K562 (cell line): ENCODE measurements at regions not wholly inside any gene's neighbourhood (a gene's known extent, or its start where the extent isn't known, plus 50 kb on each side); places are given as distances from the start of the nearest gene placed in this dataset.

ENCODE experiments used
- ATAC-seq: fragments of 200-7000 bp; cut with Tn5 transposase; 3 replicates; pipeline ENCODE4 v1.9.1; 2020; ENCODE audit warnings: moderate library complexity
- BruUV-seq: library from RNA; stranded (reverse); fragments of 400-500 nt; replicated peaks from 2 replicates; lab custom pipeline; 2021; lab: Mats Ljungman, UMichigan
- CTCF ChIA-PET: fragments of 300-600 bp; formaldehyde crosslinking; extraction: SDS; loops from one replicate; lab custom pipeline; 2021; ENCODE audit warnings: low intra/inter-chr PET ratio; lab: Yijun Ruan, JAX
- POLR2A ChIA-PET: fragments of 300-600, 350-650 bp; sonication (Branson Sonifier 250); formaldehyde crosslinking; extraction: SDS; loops from one replicate; lab custom pipeline; 2021; ENCODE audit warnings: antibody characterized with exemption, inconsistent platforms; lab: Yijun Ruan, JAX
- DNase-seq, 4 experiments: peaks; one replicate each; pipeline versions ENCODE4 v3.0.0 to v3.0.0-alpha.2; 2011 to 2018; ENCODE audit warnings: low spot score in 3 of 4, mixed read lengths in 3 of 4; ENCODE audit errors: extremely low read depth in 1 of 4
- FAIRE-seq: peaks from 2 replicates; lab custom pipeline; 2011; peaks lifted over from hg19 to GRCh38; lab: Jason Lieb, UNC
- H2AFZ ChIP-seq: 2 replicates; pipeline ENCODE4 v1.6.0; 2011; ENCODE audit warnings: low read depth, low read length, control low read depth, inconsistent platforms
- H3K27ac ChIP-seq: fragments of 200-600 bp; 3 replicates; pipeline ENCODE4 v1.8.0; 2011; ENCODE audit warnings: low read depth, mild to moderate bottlenecking, control low read depth, inconsistent platforms, low read length, moderate library complexity, mixed read lengths; ENCODE audit errors: extremely low read depth
- H3K27me3 ChIP-seq, 2 experiments: fragments of 300-600 bp in 1 of 2; 2 replicates in 1 of 2; 3 replicates in 1 of 2; pipeline versions ENCODE4 v1.6.0 to v1.8.0; 2011; ENCODE audit warnings: inconsistent platforms in 2 of 2, low read length in 2 of 2, mild to moderate bottlenecking in 1 of 2, mixed read lengths in 1 of 2, moderate library complexity in 1 of 2; ENCODE audit not compliant: control insufficient read depth in 2 of 2, insufficient read depth in 2 of 2
- H3K36me3 ChIP-seq: fragments of 300-600 bp; 3 replicates; pipeline ENCODE4 v1.8.0; 2011; ENCODE audit warnings: mild to moderate bottlenecking, low read length, inconsistent platforms; ENCODE audit not compliant: control insufficient read depth, insufficient read depth
- H3K4me1 ChIP-seq, 2 experiments: fragments of 200-600 bp in 1 of 2; replicated peaks in 1 of 2; 2 replicates in 1 of 2; 3 replicates in 1 of 2; pipeline versions ENCODE4 v1.5.1 to v1.8.0; 2011; ENCODE audit warnings: inconsistent platforms in 2 of 2, low read length in 2 of 2, mild to moderate bottlenecking in 1 of 2, mixed read lengths in 1 of 2, moderate library complexity in 1 of 2; ENCODE audit not compliant: control insufficient read depth in 2 of 2, insufficient read depth in 2 of 2
- H3K4me2 ChIP-seq: 2 replicates; pipeline ENCODE4 v1.6.1; 2011; ENCODE audit warnings: low read length, control low read depth, inconsistent platforms, mixed read lengths; ENCODE audit not compliant: insufficient read depth
- H3K4me3 ChIP-seq: fragments of 200-600 bp; sonication (generic), shearing (Covaris generic); 2 replicates; pipeline ENCODE4 v1.5.1; 2016; ENCODE audit warnings: control low read depth, inconsistent platforms
- H3K79me2 ChIP-seq: fragments of 200-600 bp; 3 replicates; pipeline ENCODE4 v1.8.0; 2011; ENCODE audit warnings: low read length, inconsistent platforms; ENCODE audit not compliant: control insufficient read depth, insufficient read depth
- H3K9ac ChIP-seq, 2 experiments: 2 replicates each; pipeline versions ENCODE4 v1.6.0 to v1.6.1; 2011; ENCODE audit warnings: low read depth in 2 of 2, low read length in 2 of 2, control low read depth in 1 of 2, inconsistent platforms in 1 of 2, mild to moderate bottlenecking in 1 of 2, mixed read lengths in 1 of 2; ENCODE audit not compliant: insufficient read depth in 1 of 2
- H3K9me1 ChIP-seq: one replicate; pipeline ENCODE4 v1.6.0; 2011; ENCODE audit warnings: inconsistent platforms, mild to moderate bottlenecking, low read length, moderate library complexity; ENCODE audit not compliant: control insufficient read depth, insufficient read depth
- H3K9me3 ChIP-seq: replicated peaks from 2 replicates; pipeline ENCODE4 v1.5.1; 2011; ENCODE audit warnings: low read depth, low read length, inconsistent platforms; ENCODE audit not compliant: control insufficient read depth, insufficient read depth
- H4K20me1 ChIP-seq: replicated peaks from 2 replicates; pipeline ENCODE4 v1.6.1; 2011; ENCODE audit warnings: low read length, inconsistent platforms, mixed read lengths; ENCODE audit not compliant: control insufficient read depth, insufficient read depth
- BCLAF1 ChIP-seq, 2 experiments: fragments of 450-650 bp in 1 of 2; IDR thresholded peaks; 2 replicates each; pipeline ENCODE4 v1.6.1; 2011 to 2017; ENCODE audit warnings: low read depth in 2 of 2, antibody characterized with exemption in 1 of 2, borderline replicate concordance in 1 of 2, low read length in 1 of 2, mild to moderate bottlenecking in 1 of 2, mixed read lengths in 1 of 2; ENCODE audit not compliant: control insufficient read depth in 1 of 2
- CEBPG ChIP-seq, 3 experiments: fragments of 200-800 bp in 1 of 3; sonication (Bioruptor generic) in 1 of 3; sonication (generic) in 1 of 3; formaldehyde crosslinking in 1 of 3; IDR thresholded peaks in 2 of 3; conservative IDR thresholded peaks in 1 of 3; 2 replicates each; pipeline versions ENCODE4 v1.6.1 to v1.8.0; 2016 to 2022; ENCODE audit warnings: missing compliant biosample characterization in 2 of 3, missing genetic modification characterization in 2 of 3, mild to moderate bottlenecking in 1 of 3, missing genetic modification reagents in 1 of 3
- MTA2 ChIP-seq: fragments of 450-650 bp; IDR thresholded peaks from 2 replicates; pipeline ENCODE4 v1.6.1; 2016; ENCODE audit warnings: low read depth
- NFYB ChIP-seq: IDR thresholded peaks from 2 replicates; pipeline ENCODE4 v1.6.1; 2011; ENCODE audit warnings: mild to moderate bottlenecking, moderate library complexity; ENCODE audit not compliant: insufficient read length; ENCODE audit errors: extremely low read depth
- ZNF408 ChIP-seq: fragments of 250-450 bp; sonication (Bioruptor Pico); IDR thresholded peaks from 2 replicates; pipeline ENCODE4 v1.4.0; 2020; ENCODE audit warnings: low read depth, mild to moderate bottlenecking, moderate library complexity
- WGBS: fragments of 100-300 bp; shearing (Covaris generic); methylation state at CpG from one replicate; pipeline ENCODE4 v1.1.6; 2016; ENCODE audit warnings: low coverage, mixed read lengths; ENCODE audit not compliant: insufficient coverage; ENCODE audit errors: missing lambda C conversion rate; 5-methylcytosine and 5-hydroxymethylcytosine counted together
- in situ Hi-C: fragments of 300-500 bp; cut with MboI; formaldehyde crosslinking; loops from 4 replicates; pipeline ENCODE4 v1.15.0; 2018; ENCODE audit warnings: inconsistent platforms, mixed read lengths
- intact Hi-C: fragments of 100-400 bp; cut with micrococcal nuclease; formaldehyde crosslinking; loops from 2 replicates; pipeline ENCODE4 v1.14.2; 2022
- TF ChIP-seq, protein P1 (sequence below): fragments of 450-650 bp; IDR thresholded peaks from 2 replicates; pipeline ENCODE4 v1.6.1; 2016; ENCODE audit warnings: low read depth, mild to moderate bottlenecking, moderate library complexity

GRCh38 chr5:161089569-161089968, 237.6 kb upstream of the ATP10B start:
- H3K4me1 ChIP-seq = no peaks in the 10 kb centered on the region
- CTCF ChIA-PET = no interaction called here
- WGBS = 6% methylated on average over 2 of the region's 2 CpGs
- intact Hi-C loops = no loop called here
- in situ Hi-C loops = no loop called here
- POLR2A ChIA-PET = no interaction called here
- H3K27me3 ChIP-seq = no peaks in the 10 kb centered on the region
- no TSS peak for BruUV-seq
- 0 out of 2 replicates have a peak, but pooled peaks cover 2% of the 10 kb centered on the region for H3K9me3 ChIP-seq
- DNase-seq (no peak), ATAC-seq (no peak), FAIRE-seq (no peak)
- no peak overlapping the region for H3K4me3 ChIP-seq
- H4K20me1 ChIP-seq = no peaks in the 10 kb centered on the region
- H2AFZ ChIP-seq = no peak overlapping the region
- H3K27ac ChIP-seq = no peak overlapping the region
- no peak overlapping the region for H3K9ac ChIP-seq
- no peaks in the 10 kb centered on the region for H3K36me3 ChIP-seq
- H3K4me2 ChIP-seq = no peak overlapping the region
- TF ChIP-seq NFYB (no peak), CEBPG (CRISPR knock-in tag; IDR thresholded peaks at IDR 0.05) (no peak), CEBPG (tag; conservative IDR thresholded peaks at IDR 0.05 in 1 of 2, IDR thresholded peaks at IDR 0.05 in 1 of 2) (peak in 1 of 2 experiments; percentile 81; a peak in 2 of 4 replicates), BCLAF1 (IDR thresholded peaks at IDR 0.05; ENCODE audit: borderline replicate concordance in 1 of 2, control insufficient read depth in 1 of 2, low read depth in 2 of 2, low read length in 1 of 2) (no peak), MTA2 (no peak), ZNF408 (no peak)
- TF ChIP-seq, protein P1, sequence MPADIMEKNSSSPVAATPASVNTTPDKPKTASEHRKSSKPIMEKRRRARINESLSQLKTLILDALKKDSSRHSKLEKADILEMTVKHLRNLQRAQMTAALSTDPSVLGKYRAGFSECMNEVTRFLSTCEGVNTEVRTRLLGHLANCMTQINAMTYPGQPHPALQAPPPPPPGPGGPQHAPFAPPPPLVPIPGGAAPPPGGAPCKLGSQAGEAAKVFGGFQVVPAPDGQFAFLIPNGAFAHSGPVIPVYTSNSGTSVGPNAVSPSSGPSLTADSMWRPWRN = no peak
- no peaks in the 10 kb centered on the region for H3K79me2 ChIP-seq
- H3K9me1 ChIP-seq = no peaks in the 10 kb centered on the region
